SU-DHL-6 (cell line): ENCODE measurements at regions not wholly inside any gene's neighbourhood (a gene's known extent, or its start where the extent isn't known, plus 50 kb on each side); places are given as distances from the start of the nearest gene placed in this dataset.
"Not testable (repeated sequence)": the region's sequence is repeated elsewhere in the genome, so short reads cannot be mapped to it uniquely, and the experiment has no call there.

Source experiments
- H2AFZ ChIP-seq: fragments of 200-600 bp; sonication (generic); 2 replicates; pipeline ENCODE4 v1.6.1; 2014; ENCODE audit warnings: low read depth, mild to moderate bottlenecking, moderate library complexity, mixed read lengths, antibody characterized with exemption, low read length; ENCODE audit not compliant: severe bottlenecking
- H3F3A ChIP-seq: fragments of 200-600 bp; shearing (Covaris generic); 2 replicates; pipeline ENCODE4 v1.6.0; 2016; ENCODE audit warnings: antibody characterized with exemption, mild to moderate bottlenecking; ENCODE audit not compliant: insufficient read depth
- H3K27ac ChIP-seq: fragments of 200-600 bp; sonication (generic); 2 replicates; pipeline ENCODE4 v1.5.1; 2016; ENCODE audit warnings: low read depth, mild to moderate bottlenecking, low read length, moderate library complexity, mixed read lengths
- H3K27me3 ChIP-seq: fragments of 200-600 bp; sonication (generic), shearing (Covaris generic); 2 replicates; pipeline ENCODE4 v1.6.0; 2014; ENCODE audit warnings: mild to moderate bottlenecking, low read length
- H3K36me3 ChIP-seq: fragments of 200-600 bp; sonication (generic); 2 replicates; pipeline ENCODE4 v1.6.1; 2014; ENCODE audit warnings: mild to moderate bottlenecking, low read length, mixed read lengths
- H3K4me2 ChIP-seq: fragments of 300-600, 200-600 bp; shearing (Covaris generic), sonication (generic); 2 replicates; pipeline ENCODE4 v1.6.0; 2014; ENCODE audit warnings: low read length, low read depth, mild to moderate bottlenecking; ENCODE audit not compliant: poor library complexity, severe bottlenecking
- H3K4me3 ChIP-seq: fragments of 200-600 bp; sonication (generic); 2 replicates; pipeline ENCODE4 v1.5.1; 2014; ENCODE audit warnings: antibody characterized with exemption, low read length, mild to moderate bottlenecking, mixed read lengths; ENCODE audit not compliant: insufficient read depth, poor library complexity, severe bottlenecking
- H3K79me2 ChIP-seq: fragments of 200-600 bp; sonication (generic); 2 replicates; pipeline ENCODE4 v1.6.1; 2014; ENCODE audit warnings: mild to moderate bottlenecking, low read length, moderate library complexity; ENCODE audit not compliant: insufficient read depth
- H3K9ac ChIP-seq: fragments of 200-600 bp; sonication (generic); 2 replicates; pipeline ENCODE4 v1.7.0; 2014; ENCODE audit warnings: mild to moderate bottlenecking, low read length
- H3K9me2 ChIP-seq: fragments of 200-600 bp; sonication (generic); replicated peaks from 2 replicates; pipeline ENCODE4 v1.6.1; 2014; ENCODE audit warnings: low read length; ENCODE audit not compliant: insufficient read depth
- H3K9me3 ChIP-seq: fragments of 200-600 bp; sonication (generic); 2 replicates; pipeline ENCODE4 v1.6.1; 2014; ENCODE audit warnings: low read length, mixed read lengths; ENCODE audit not compliant: insufficient read depth
- H4K20me1 ChIP-seq: fragments of 200-600 bp; sonication (generic); 2 replicates; pipeline ENCODE4 v1.6.1; 2014; ENCODE audit warnings: low read depth, mild to moderate bottlenecking, antibody characterized with exemption, low read length, moderate library complexity, mixed read lengths
- EZH2phosphoT487 ChIP-seq: fragments of 200-600 bp; sonication (generic), shearing (Covaris generic); conservative IDR thresholded peaks from 2 replicates; pipeline ENCODE4 v1.6.1; 2018; ENCODE audit warnings: mild to moderate bottlenecking, antibody characterized with exemption, low read length, moderate library complexity, mixed read lengths
- TF ChIP-seq, protein P1 (sequence below): fragments of 200-600 bp; sonication (generic); IDR thresholded peaks from one replicate; pipeline ENCODE4 v1.5.1; 2017; ENCODE audit warnings: antibody characterized with exemption, mild to moderate bottlenecking, low read length, moderate library complexity; ENCODE audit not compliant: insufficient read depth, poor library complexity, severe bottlenecking

DNA sequence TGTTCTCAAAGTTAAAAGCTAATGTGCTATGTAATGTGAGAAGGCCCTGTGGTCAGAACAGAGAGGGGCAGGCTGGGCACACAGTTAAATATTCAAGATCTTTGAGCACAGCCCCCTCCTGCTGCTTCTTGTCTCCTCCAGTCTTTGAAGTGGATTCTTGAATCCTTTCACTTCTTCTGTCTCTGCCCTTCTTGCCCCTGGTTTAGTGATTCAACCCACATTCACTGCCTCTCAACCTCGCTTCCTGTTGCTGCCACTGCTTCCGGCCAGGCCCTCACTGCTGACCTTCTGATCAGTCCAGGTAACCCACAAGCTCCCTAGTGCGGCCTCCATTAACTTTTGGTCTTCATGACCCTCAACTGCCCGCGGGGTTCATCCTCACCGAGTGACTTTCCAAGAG lies 417.3 kb upstream of the NOX3 start:
- no peak for TF ChIP-seq EZH2phosphoT487
- TF ChIP-seq, protein P1, sequence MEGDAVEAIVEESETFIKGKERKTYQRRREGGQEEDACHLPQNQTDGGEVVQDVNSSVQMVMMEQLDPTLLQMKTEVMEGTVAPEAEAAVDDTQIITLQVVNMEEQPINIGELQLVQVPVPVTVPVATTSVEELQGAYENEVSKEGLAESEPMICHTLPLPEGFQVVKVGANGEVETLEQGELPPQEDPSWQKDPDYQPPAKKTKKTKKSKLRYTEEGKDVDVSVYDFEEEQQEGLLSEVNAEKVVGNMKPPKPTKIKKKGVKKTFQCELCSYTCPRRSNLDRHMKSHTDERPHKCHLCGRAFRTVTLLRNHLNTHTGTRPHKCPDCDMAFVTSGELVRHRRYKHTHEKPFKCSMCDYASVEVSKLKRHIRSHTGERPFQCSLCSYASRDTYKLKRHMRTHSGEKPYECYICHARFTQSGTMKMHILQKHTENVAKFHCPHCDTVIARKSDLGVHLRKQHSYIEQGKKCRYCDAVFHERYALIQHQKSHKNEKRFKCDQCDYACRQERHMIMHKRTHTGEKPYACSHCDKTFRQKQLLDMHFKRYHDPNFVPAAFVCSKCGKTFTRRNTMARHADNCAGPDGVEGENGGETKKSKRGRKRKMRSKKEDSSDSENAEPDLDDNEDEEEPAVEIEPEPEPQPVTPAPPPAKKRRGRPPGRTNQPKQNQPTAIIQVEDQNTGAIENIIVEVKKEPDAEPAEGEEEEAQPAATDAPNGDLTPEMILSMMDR = no peak
- Histone ChIP-seq H3K27ac (no peak overlapping the region), H3K79me2 (no peaks in the 10 kb centered on the region), H3K9me2 (no peaks in the 10 kb centered on the region), H3K36me3 (no peaks in the 10 kb centered on the region; the same call in 1 of the 2 replicates), H4K20me1 (no peaks in the 10 kb centered on the region), H3K4me2 (no peak overlapping the region), H3F3A (no peaks in the 10 kb centered on the region), H3K9me3 (no peaks in the 10 kb centered on the region), H3K4me3 (no peak overlapping the region), H3K27me3 (no peaks in the 10 kb centered on the region), H2AFZ (no peak overlapping the region), H3K9ac (no peak overlapping the region)

DNA sequence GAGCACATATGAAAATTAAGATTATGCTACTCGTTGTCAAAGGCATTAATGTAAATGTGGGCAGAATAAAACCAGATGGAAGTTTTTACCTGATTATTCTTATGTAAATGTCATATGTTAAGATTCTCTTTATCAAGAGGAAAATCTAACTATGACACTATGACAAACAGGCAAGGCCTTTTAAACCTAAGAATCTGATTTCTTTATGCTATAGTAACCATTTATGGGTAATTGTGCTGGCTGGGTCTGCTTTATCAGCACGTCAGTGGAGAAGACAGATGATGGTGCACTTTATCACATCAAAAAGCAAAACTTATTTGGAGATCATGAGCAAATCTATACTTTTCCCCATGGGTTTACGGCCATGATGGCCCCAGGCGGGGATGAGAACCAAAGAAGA lies 412.0 kb upstream of the NOX3 start:
- H3K79me2 ChIP-seq = no peaks in the 10 kb centered on the region
- no peak overlapping the region for H3K4me3 ChIP-seq
- H3K9ac ChIP-seq = no peak overlapping the region
- H3K27ac ChIP-seq = no peak overlapping the region
- no peaks in the 10 kb centered on the region for H3K27me3 ChIP-seq
- H3K4me2 ChIP-seq = no peak overlapping the region
- H3K9me2 ChIP-seq = no peaks in the 10 kb centered on the region
- no peaks in the 10 kb centered on the region for H3F3A ChIP-seq
- H4K20me1 ChIP-seq = no peaks in the 10 kb centered on the region
- H3K36me3 ChIP-seq = no peaks in the 10 kb centered on the region
- H2AFZ ChIP-seq = no peak overlapping the region
- H3K9me3 ChIP-seq = no peaks in the 10 kb centered on the region
- TF ChIP-seq, protein P1 = no peak

DNA sequence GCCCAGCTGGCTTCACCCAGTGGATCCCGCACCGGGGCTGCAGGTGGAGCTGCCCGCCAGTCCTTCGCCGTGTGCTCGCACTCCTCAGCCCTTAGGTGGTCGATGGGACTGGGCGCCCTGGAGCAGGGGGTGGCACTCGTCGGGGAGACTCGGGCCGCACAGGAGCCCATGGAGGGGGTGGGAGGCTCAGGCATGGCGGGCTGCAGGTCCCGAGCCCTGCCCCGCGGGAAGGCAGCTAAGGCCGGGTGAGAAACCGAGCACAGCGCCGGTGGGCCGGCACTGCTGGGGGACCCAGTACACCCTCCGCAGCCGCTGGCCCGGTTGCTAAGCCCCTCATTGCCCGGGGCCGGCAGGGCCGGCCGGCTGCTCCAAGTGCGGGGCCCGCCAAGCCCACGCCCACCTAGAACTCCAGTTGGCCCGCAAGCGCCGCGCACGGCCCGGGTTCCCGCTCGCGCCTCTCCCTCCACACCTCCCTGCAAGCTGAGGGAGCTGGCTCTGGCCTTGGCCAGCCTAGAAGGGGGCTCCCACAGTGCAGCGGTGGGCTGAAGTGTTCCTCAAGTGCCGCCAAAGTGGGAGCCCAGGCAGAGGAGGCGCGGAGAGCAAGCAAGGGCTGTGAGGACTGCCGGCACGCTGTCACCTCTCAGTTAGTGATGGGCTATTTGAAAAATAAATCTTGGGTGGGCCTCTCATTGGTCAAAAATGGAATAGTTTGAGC lies 411.2 kb upstream of the NOX3 start:
- H4K20me1 ChIP-seq, H2AFZ ChIP-seq, H3F3A ChIP-seq, H3K4me3 ChIP-seq, H3K27me3 ChIP-seq, H3K27ac ChIP-seq, H3K79me2 ChIP-seq, H3K36me3 ChIP-seq, H3K9me3 ChIP-seq, H3K9ac ChIP-seq, H3K9me2 ChIP-seq, H3K4me2 ChIP-seq: not testable (repeated sequence)

DNA sequence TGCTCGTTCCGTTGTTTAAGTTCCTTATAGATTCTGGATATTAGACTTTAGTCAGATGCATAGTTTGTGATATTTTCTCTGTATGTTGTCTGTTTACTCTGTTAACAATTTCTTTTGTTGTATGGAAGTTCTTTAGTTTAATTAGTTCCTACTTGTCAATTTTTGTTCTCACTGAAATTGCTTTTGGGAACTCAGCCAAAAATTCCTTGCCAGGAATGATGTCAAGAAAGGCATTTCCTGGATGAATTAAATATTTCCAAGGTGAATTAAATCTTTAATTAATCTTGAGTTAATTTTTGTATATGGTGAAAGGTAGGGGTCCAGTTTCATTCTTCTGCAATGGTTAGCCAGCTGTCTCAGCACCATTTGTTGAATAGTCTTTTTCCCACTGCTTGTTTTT lies 406.2 kb upstream of the NOX3 start:
- no peaks in the 10 kb centered on the region for H3F3A ChIP-seq
- H3K27ac ChIP-seq = no peak overlapping the region
- no peaks in the 10 kb centered on the region for H3K27me3 ChIP-seq
- H4K20me1 ChIP-seq = no peaks in the 10 kb centered on the region
- H2AFZ ChIP-seq = no peak overlapping the region
- no peaks in the 10 kb centered on the region for H3K9me2 ChIP-seq
- TF ChIP-seq, protein P1 = no peak
- no peak for TF ChIP-seq EZH2phosphoT487
- no peak overlapping the region for H3K4me2 ChIP-seq
- no peaks in the 10 kb centered on the region for H3K36me3 ChIP-seq
- H3K79me2 ChIP-seq = no peaks in the 10 kb centered on the region
- H3K4me3 ChIP-seq = no peak overlapping the region
- H3K9ac ChIP-seq = no peak overlapping the region
- no peaks in the 10 kb centered on the region for H3K9me3 ChIP-seq

DNA sequence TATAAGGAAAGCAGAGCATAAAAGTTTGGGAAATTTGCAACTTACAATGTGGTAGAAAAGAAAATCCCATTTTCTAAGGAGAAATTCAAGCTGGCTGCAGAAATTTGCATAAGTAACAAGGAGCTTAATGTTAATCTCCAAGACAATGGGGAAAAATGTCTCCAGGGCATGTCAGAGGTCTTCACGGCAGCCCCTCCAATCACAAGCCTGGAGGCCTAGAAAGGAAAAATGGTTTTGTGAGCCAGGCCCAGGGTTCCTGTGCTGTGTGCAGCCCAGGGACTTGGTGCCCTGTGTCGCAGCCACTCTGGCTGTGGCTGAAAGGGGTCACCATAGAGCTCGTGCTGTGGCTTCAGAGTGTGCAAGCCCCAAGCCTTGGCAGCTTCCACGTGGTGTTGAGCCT lies 403.3 kb upstream of the NOX3 start:
- H3K4me2 ChIP-seq = not testable (repeated sequence)

More for the DNA sequence above, 403.3 kb upstream of the NOX3 start:
- not testable (repeated sequence) for H2AFZ ChIP-seq, H3K9me3 ChIP-seq, H3K27ac ChIP-seq, H3K79me2 ChIP-seq, H4K20me1 ChIP-seq, H3K36me3 ChIP-seq, H3K4me3 ChIP-seq, H3F3A ChIP-seq, H3K9ac ChIP-seq, H3K27me3 ChIP-seq, H3K9me2 ChIP-seq
